Body of pancreas (tissue), 4 donors: ENCODE measurements at regions not wholly inside any gene's neighbourhood (a gene's known extent, or its start where the extent isn't known, plus 50 kb on each side); places are given as distances from the start of the nearest gene placed in this dataset.

Experiments
- CTCF ChIP-seq, 7 experiments: fragments of 450-650 bp in 4 of 7; fragments of 200-600 bp in 3 of 7; sonication (generic) in 3 of 7; IDR thresholded peaks; one replicate each; pipeline ENCODE4 v1.5.1; 2016 to 2019; ENCODE audit warnings: antibody characterized with exemption in 7 of 7
- POLR2A ChIP-seq, 3 donors: fragments of 450-650 bp; IDR thresholded peaks; one replicate each; pipeline ENCODE4 v1.6.1; 2016; ENCODE audit warnings: antibody characterized with exemption in 3 of 3, mild to moderate bottlenecking in 2 of 3

- TF ChIP-seq CTCF (IDR thresholded peaks at IDR 0.05) (no peak), POLR2A (IDR thresholded peaks at IDR 0.05) (no peak)
These were observed 209.2 kb upstream of the PMEPA1 start for GRCh38 chr20:57919049-57919448.
